Suprapubic skin (tissue), 4 donors: ENCODE measurements at regions not wholly inside any gene's neighbourhood (a gene's known extent, or its start where the extent isn't known, plus 50 kb on each side); places are given as distances from the start of the nearest gene placed in this dataset.

Experiments used
- DNase-seq, 2 donors: peaks; one replicate each; pipeline ENCODE4 v3.0.0-alpha.2; 2019; ENCODE audit warnings: low spot score in 2 of 2
- H3K27ac ChIP-seq: fragments of 200-600 bp; sonication (generic); one replicate; pipeline ENCODE4 v1.5.1; 2019
- H3K27me3 ChIP-seq: fragments of 200-600 bp; sonication (generic); one replicate; pipeline ENCODE4 v1.5.1; 2019
- H3K36me3 ChIP-seq: fragments of 200-600 bp; sonication (generic); one replicate; pipeline ENCODE4 v1.5.1; 2019
- H3K4me1 ChIP-seq: fragments of 200-600 bp; sonication (generic); one replicate; pipeline ENCODE4 v1.5.1; 2019
- H3K4me3 ChIP-seq: fragments of 200-600 bp; sonication (generic); one replicate; pipeline ENCODE4 v1.5.1; 2019; ENCODE audit warnings: mild to moderate bottlenecking
- H3K9me3 ChIP-seq: fragments of 200-600 bp; sonication (generic); one replicate; pipeline ENCODE4 v1.5.1; 2019
- EP300 ChIP-seq: sonication (generic); formaldehyde crosslinking; IDR thresholded peaks from one replicate; pipeline ENCODE4 v1.6.1; 2017; ENCODE audit warnings: antibody characterized with exemption
- POLR2A ChIP-seq, 2 donors: fragments of 450-650 bp; IDR thresholded peaks; one replicate each; pipeline ENCODE4 v1.6.1; 2017; ENCODE audit warnings: antibody characterized with exemption in 2 of 2, mild to moderate bottlenecking in 2 of 2, moderate library complexity in 2 of 2
- POLR2AphosphoS5 ChIP-seq, 3 donors: sonication (generic); formaldehyde crosslinking; IDR thresholded peaks; one replicate each; pipeline ENCODE4 v1.6.1; 2017; ENCODE audit warnings: antibody characterized with exemption in 3 of 3
- WGBS: methylation state at CpG from one replicate; pipeline ENCODE4 v1.1.5; 2018; 5-methylcytosine and 5-hydroxymethylcytosine counted together
- TF ChIP-seq, protein P1 (sequence below), 2 donors: fragments of 200-600 bp in 1 of 2; fragments of 450-650 bp in 1 of 2; sonication (generic) in 1 of 2; IDR thresholded peaks; one replicate each; pipeline ENCODE4 v1.5.1; 2016 to 2019; ENCODE audit warnings: antibody characterized with exemption in 2 of 2, mild to moderate bottlenecking in 1 of 2, moderate library complexity in 1 of 2

- H3K27ac ChIP-seq, result peak overlapping the region; percentile 60
- H3K4me3 ChIP-seq, result no peak overlapping the region
Observed at GRCh38 chr1:116266864-116267212, 106.2 kb upstream of the ATP1A1 start.

DNA sequence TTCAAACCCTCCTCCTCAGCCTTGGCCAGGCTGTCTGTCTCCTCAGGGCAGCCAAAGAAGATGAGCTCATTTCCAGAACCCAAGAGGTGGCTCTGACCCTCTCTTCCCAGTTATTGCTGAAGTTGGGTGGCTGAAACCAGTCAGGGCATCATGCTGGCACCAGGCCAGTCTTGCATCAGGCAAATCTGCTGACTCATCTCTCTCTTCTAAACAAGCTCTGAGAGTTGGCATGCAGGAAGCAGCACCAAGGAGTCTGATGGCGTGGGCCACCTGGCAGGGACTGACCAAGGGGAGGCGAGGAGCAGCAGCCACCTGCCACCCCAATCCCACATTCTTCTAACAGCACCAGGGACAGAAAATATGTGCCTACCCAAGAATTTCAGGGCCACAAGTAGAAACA lies 104.8 kb upstream of the ATP1A1 start:
- H3K4me3 ChIP-seq, result no peak overlapping the region
- WGBS, result 49% methylated on average over 2 of the region's 2 CpGs
- TF ChIP-seq POLR2AphosphoS5 (IDR thresholded peaks at IDR 0.05), result peak in 2 of 3 donors; percentile 37 to 50
- TF ChIP-seq EP300, result no peak
- H3K27ac ChIP-seq, result peak overlapping the region; percentile 23
- H3K36me3 ChIP-seq, result no peaks in the 10 kb centered on the region
- H3K4me1 ChIP-seq, result peaks cover 33% of the 10 kb centered on the region
- DNase-seq, result peak in 1 of 2 donors; percentile 73
- no peaks in the 10 kb centered on the region for H3K9me3 ChIP-seq
- no peaks in the 10 kb centered on the region for H3K27me3 ChIP-seq

More at GRCh38 chr1:116266864-116267212, 106.2 kb upstream of the ATP1A1 start:
- TF ChIP-seq POLR2AphosphoS5 (IDR thresholded peaks at IDR 0.05), result no peak
- TF ChIP-seq, protein P1, sequence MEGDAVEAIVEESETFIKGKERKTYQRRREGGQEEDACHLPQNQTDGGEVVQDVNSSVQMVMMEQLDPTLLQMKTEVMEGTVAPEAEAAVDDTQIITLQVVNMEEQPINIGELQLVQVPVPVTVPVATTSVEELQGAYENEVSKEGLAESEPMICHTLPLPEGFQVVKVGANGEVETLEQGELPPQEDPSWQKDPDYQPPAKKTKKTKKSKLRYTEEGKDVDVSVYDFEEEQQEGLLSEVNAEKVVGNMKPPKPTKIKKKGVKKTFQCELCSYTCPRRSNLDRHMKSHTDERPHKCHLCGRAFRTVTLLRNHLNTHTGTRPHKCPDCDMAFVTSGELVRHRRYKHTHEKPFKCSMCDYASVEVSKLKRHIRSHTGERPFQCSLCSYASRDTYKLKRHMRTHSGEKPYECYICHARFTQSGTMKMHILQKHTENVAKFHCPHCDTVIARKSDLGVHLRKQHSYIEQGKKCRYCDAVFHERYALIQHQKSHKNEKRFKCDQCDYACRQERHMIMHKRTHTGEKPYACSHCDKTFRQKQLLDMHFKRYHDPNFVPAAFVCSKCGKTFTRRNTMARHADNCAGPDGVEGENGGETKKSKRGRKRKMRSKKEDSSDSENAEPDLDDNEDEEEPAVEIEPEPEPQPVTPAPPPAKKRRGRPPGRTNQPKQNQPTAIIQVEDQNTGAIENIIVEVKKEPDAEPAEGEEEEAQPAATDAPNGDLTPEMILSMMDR (IDR thresholded peaks at IDR 0.05), result no peak
- TF ChIP-seq POLR2A (IDR thresholded peaks at IDR 0.05), result no peak
- no peak for TF ChIP-seq EP300
- no peaks in the 10 kb centered on the region for H3K27me3 ChIP-seq
- no peaks in the 10 kb centered on the region for H3K9me3 ChIP-seq
- WGBS, result 56% methylated on average over 4 of the region's 4 CpGs
- no peak for DNase-seq
- H3K4me1 ChIP-seq, result peaks cover 47% of the 10 kb centered on the region
- H3K36me3 ChIP-seq, result no peaks in the 10 kb centered on the region

DNA sequence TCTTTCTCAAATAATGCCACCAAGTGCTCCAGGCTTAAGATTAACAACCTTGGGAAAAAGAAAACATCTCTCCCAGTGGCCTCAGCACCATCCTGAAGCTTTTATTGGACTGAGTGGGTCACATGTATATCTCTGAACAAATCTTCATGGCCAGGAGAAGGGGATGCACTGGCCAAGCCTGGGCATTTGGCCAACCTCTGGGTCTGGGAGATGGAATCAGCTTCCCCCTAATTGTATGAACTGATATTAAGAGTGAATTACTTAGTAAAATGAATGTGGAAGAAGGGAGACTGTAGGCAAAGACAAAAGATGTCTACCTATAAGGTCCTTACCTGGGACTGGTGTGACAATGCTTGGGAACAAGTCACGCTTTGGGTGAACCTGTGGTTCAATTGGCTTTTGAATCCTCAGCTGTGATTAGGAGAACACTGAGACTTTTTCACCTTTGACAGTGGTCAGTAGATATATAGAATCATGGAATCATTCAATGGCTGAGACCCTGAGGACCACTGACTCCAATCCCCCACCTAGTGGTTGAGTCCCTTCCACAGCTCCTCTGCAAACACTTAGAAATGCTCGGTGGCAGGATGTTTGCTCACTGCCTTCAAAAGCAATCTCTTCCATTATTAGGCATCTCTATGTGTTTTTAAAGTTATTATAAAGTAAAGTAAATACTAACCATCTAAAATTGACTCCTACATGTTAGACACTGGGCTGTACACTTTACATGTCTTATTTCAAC lies 102.6 kb upstream of the ATP1A1 start:
- H3K9me3 ChIP-seq, result no peaks in the 10 kb centered on the region
- no peak overlapping the region for H3K27ac ChIP-seq
- peaks cover 27% of the 10 kb centered on the region for H3K4me1 ChIP-seq
- TF ChIP-seq, protein P1 (IDR thresholded peaks at IDR 0.05), result no peak
- TF ChIP-seq POLR2AphosphoS5 (IDR thresholded peaks at IDR 0.05), result no peak
- H3K4me3 ChIP-seq, result no peak overlapping the region
- H3K36me3 ChIP-seq, result no peaks in the 10 kb centered on the region
- H3K27me3 ChIP-seq, result no peaks in the 10 kb centered on the region
- DNase-seq, result no peak
- 91% methylated on average over 2 of the region's 2 CpGs for WGBS

GRCh38 chr1:116273042-116273783 lies 99.8 kb upstream of the ATP1A1 start:
- DNase-seq, result no peak
- no peak for TF ChIP-seq POLR2A (IDR thresholded peaks at IDR 0.05)
- TF ChIP-seq, protein P1 (IDR thresholded peaks at IDR 0.05), result no peak
- Histone ChIP-seq H3K4me1 (peaks cover 3% of the 10 kb centered on the region), H3K9me3 (no peaks in the 10 kb centered on the region), H3K27ac (no peak overlapping the region), H3K36me3 (no peaks in the 10 kb centered on the region), H3K4me3 (no peak overlapping the region), H3K27me3 (no peaks in the 10 kb centered on the region)
- 81% methylated on average over 8 of the region's 8 CpGs for WGBS

DNA sequence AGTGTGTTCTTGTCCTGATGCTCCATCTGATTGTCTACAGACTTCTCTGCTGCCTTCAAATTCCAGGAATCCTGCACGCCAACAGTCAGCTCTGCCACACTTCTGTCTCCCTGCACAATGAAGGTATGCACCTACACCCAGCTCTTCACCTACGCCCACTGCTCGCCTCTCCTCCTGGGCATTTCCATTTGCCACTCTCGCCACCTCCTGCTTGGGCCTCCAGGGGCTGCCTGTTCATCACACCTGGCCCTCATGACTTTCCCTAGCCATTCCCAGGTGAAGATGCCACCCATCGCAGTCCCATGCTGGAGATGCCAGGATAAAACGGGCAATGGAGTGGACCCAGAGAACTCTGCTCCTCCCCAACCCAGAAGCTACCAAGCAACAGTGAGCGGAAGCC lies 96.5 kb upstream of the ATP1A1 start:
- no peak for DNase-seq
- H3K9me3 ChIP-seq, result no peaks in the 10 kb centered on the region
- TF ChIP-seq POLR2A (IDR thresholded peaks at IDR 0.05), result no peak
- TF ChIP-seq POLR2AphosphoS5 (IDR thresholded peaks at IDR 0.05), result no peak
- TF ChIP-seq EP300, result no peak
- TF ChIP-seq, protein P1 (IDR thresholded peaks at IDR 0.05), result no peak
- WGBS, result 95% methylated on average over 6 of the region's 7 CpGs
- no peaks in the 10 kb centered on the region for H3K36me3 ChIP-seq
- no peak overlapping the region for H3K4me3 ChIP-seq
- H3K4me1 ChIP-seq, result peaks cover 5% of the 10 kb centered on the region
- no peak overlapping the region for H3K27ac ChIP-seq
- H3K27me3 ChIP-seq, result no peaks in the 10 kb centered on the region
